ENCODE measurements at regions not wholly inside any gene's neighbourhood (a gene's known extent, or its start where the extent isn't known, plus 50 kb on each side); places are given as distances from the start of the nearest gene placed in this dataset.

DNA sequence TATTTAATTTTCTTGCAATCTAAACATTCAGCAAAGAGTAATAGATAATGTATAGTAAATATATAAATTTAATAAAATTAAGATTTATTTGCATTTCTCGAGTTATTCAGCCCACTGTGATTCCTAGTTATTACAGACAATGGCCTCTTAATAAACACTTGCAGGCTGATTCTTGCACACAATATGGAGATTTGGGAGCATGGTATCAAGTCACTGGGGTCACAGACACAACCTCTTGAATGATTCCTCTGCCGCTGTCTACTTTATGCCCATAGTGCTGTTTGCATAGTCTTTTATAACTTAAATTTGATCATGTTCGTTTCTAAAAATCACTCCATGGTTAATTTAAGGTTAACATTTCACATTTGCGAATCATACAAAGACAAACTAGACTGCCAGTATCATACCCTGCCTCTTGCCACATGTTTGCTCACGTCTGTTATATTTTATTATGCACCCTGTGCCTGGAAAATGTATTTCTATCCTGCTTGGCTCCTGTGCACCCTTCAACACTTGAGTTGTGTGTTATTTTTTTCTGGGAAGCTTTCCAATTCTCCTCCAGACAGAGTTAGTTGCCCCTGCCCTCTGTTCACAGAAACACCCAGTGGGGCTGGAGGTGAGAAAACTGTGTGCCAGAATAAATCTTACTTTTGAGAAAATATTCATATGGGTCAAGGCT, 206.3 kb upstream of the ROBO1 start:
- TF ChIP-seq TCF7L2 (IDR thresholded peaks at IDR 0.05; ENCODE audit: low read depth, low read length) (no peak), POLR2AphosphoS5 (IDR thresholded peaks at IDR 0.05; ENCODE audit: low read depth, low read length) (no peak), SIN3A (IDR thresholded peaks at IDR 0.05; ENCODE audit: borderline replicate concordance, insufficient read depth, low read depth, low read length) (no peak)
- TF ChIP-seq, protein P1, sequence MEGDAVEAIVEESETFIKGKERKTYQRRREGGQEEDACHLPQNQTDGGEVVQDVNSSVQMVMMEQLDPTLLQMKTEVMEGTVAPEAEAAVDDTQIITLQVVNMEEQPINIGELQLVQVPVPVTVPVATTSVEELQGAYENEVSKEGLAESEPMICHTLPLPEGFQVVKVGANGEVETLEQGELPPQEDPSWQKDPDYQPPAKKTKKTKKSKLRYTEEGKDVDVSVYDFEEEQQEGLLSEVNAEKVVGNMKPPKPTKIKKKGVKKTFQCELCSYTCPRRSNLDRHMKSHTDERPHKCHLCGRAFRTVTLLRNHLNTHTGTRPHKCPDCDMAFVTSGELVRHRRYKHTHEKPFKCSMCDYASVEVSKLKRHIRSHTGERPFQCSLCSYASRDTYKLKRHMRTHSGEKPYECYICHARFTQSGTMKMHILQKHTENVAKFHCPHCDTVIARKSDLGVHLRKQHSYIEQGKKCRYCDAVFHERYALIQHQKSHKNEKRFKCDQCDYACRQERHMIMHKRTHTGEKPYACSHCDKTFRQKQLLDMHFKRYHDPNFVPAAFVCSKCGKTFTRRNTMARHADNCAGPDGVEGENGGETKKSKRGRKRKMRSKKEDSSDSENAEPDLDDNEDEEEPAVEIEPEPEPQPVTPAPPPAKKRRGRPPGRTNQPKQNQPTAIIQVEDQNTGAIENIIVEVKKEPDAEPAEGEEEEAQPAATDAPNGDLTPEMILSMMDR (IDR thresholded peaks at IDR 0.05), result no peak
- TF ChIP-seq, protein P2, sequence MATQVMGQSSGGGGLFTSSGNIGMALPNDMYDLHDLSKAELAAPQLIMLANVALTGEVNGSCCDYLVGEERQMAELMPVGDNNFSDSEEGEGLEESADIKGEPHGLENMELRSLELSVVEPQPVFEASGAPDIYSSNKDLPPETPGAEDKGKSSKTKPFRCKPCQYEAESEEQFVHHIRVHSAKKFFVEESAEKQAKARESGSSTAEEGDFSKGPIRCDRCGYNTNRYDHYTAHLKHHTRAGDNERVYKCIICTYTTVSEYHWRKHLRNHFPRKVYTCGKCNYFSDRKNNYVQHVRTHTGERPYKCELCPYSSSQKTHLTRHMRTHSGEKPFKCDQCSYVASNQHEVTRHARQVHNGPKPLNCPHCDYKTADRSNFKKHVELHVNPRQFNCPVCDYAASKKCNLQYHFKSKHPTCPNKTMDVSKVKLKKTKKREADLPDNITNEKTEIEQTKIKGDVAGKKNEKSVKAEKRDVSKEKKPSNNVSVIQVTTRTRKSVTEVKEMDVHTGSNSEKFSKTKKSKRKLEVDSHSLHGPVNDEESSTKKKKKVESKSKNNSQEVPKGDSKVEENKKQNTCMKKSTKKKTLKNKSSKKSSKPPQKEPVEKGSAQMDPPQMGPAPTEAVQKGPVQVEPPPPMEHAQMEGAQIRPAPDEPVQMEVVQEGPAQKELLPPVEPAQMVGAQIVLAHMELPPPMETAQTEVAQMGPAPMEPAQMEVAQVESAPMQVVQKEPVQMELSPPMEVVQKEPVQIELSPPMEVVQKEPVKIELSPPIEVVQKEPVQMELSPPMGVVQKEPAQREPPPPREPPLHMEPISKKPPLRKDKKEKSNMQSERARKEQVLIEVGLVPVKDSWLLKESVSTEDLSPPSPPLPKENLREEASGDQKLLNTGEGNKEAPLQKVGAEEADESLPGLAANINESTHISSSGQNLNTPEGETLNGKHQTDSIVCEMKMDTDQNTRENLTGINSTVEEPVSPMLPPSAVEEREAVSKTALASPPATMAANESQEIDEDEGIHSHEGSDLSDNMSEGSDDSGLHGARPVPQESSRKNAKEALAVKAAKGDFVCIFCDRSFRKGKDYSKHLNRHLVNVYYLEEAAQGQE (IDR thresholded peaks at IDR 0.05; ENCODE audit: insufficient read depth in 1 of 2, low read depth in 2 of 2, low read length in 1 of 2), result no peak

All from Panc1 (cell line).